HFF-Myc (cell line): ENCODE measurements at regions not wholly inside any gene's neighbourhood (a gene's known extent, or its start where the extent isn't known, plus 50 kb on each side); places are given as distances from the start of the nearest gene placed in this dataset.

Experiments
- DNase-seq: peaks from one replicate; pipeline ENCODE4 v3.0.0-alpha.2; 2011; ENCODE audit warnings: low read depth; ENCODE audit errors: extremely low read depth
- H3K4me3 ChIP-seq: replicated peaks from 2 replicates; pipeline ENCODE4 v1.5.1; 2011; ENCODE audit warnings: low read depth, mild to moderate bottlenecking, control low read depth, low read length
- CTCF ChIP-seq: IDR thresholded peaks from 2 replicates; pipeline ENCODE4 v1.5.1; 2012; ENCODE audit warnings: mild to moderate bottlenecking, low read depth, low read length, control low read depth; ENCODE audit errors: missing control alignments

- no peak for TF ChIP-seq CTCF
- H3K4me3 ChIP-seq = no peak overlapping the region
- no peak for DNase-seq
Measured at GRCh38 chr7:17168416-17168815, 130.0 kb upstream of the AHR start.

- H3K4me3 ChIP-seq = no peak overlapping the region
- no peak for DNase-seq
- TF ChIP-seq CTCF = no peak
Measured at GRCh38 chr7:17171427-17171826, 127.0 kb upstream of the AHR start.

- TF ChIP-seq CTCF = no peak
- no peak overlapping the region for H3K4me3 ChIP-seq
- no peak for DNase-seq
Measured at GRCh38 chr7:17176371-17177032, 122.0 kb upstream of the AHR start.

- no peak for TF ChIP-seq CTCF
- no peak for DNase-seq
- no peak overlapping the region for H3K4me3 ChIP-seq
Measured at GRCh38 chr7:17178545-17178944, 119.9 kb upstream of the AHR start.

- no peak for DNase-seq
- no peak overlapping the region for H3K4me3 ChIP-seq
- TF ChIP-seq CTCF = no peak
Measured at GRCh38 chr7:17181482-17181881, 117.0 kb upstream of the AHR start.

GRCh38 chr7:17183630-17184328, 114.7 kb upstream of the AHR start:
- peak; percentile 4 for DNase-seq
- no peak overlapping the region for H3K4me3 ChIP-seq
- TF ChIP-seq CTCF = no peak
